NCI-H2227 treated with DMSO at 0.1 percent for 48 hours (cell line): ENCODE measurements at regions not wholly inside any gene's neighbourhood (a gene's known extent, or its start where the extent isn't known, plus 50 kb on each side); places are given as distances from the start of the nearest gene placed in this dataset.

Experiments
- DNase-seq: peaks from one replicate; lab custom pipeline; 2025; lab: John Stamatoyannopoulos, UW

DNA sequence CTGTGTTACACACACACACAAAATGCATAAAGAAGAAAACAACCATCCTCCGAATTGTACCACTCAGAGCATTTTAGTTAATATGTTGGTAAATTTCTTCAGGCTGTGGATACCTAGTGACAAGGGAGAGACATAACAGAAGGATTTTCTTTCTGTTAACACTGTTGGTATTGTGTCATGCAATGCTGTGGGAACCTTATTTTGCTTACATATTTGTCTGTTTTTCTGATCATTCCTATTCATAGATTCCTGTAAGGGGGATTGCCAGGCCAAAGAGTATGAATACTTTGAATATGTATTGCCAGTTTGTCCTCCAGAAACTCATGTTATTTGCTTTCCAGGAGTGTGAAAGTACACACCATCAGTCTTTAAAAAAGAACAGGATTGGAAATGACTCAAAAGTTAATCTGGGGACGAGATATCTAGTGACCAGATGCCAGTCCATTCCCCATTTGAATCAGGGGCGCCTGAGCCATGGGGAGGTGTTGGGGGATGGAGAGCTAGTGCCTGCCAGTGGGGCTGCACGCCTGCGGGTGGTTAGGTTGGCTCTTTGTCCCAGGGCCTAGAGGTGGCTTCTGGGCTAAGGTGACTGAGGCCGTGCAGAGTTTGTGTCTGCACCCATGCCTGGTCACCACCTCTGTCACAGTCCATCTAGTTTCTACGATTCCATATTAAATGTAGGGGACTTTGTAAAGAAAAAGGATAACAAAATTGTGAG, 142.0 kb downstream of the PTPN20 start:
- DNase-seq, result no peak

GRCh38 chr10:47054974-47055373, 143.7 kb downstream of the PTPN20 start:
- no peak for DNase-seq

- no peak for DNase-seq
These were observed 144.4 kb downstream of the PTPN20 start for GRCh38 chr10:47055386-47056246.

DNA sequence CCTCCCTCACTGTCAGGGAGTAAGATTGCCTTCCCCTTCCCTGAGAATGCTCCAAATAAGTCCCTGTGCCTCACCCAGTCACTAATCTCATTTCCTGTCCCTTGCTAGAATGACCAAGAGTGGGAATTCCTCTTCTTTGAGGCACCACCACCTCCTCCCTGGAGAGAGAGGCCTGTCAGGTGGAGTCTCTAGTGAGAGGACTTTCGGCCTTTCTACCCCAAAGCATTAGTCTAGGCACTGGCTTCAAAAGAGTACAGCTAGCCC, 145.0 kb downstream of the PTPN20 start:
- no peak for DNase-seq

DNA sequence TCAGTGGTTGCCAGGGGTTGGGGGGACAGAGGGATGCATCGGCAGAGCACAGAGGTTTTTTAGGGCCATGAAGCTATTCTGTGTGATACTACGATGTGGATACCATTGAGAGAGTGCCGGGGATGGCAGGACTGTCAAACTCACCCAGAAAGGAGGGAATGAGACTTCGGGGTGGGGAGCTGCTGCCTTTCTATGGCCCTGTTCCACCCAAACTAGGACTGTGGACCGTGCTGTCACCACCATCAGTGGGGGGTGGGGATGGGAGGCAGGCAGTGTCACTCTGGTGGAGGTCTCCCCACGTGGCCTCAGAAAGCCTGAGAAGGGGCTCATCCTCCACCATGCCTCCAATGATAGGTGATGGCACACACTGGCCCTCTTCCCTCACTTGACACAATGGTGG, 146.2 kb downstream of the PTPN20 start:
- no peak for DNase-seq

DNA sequence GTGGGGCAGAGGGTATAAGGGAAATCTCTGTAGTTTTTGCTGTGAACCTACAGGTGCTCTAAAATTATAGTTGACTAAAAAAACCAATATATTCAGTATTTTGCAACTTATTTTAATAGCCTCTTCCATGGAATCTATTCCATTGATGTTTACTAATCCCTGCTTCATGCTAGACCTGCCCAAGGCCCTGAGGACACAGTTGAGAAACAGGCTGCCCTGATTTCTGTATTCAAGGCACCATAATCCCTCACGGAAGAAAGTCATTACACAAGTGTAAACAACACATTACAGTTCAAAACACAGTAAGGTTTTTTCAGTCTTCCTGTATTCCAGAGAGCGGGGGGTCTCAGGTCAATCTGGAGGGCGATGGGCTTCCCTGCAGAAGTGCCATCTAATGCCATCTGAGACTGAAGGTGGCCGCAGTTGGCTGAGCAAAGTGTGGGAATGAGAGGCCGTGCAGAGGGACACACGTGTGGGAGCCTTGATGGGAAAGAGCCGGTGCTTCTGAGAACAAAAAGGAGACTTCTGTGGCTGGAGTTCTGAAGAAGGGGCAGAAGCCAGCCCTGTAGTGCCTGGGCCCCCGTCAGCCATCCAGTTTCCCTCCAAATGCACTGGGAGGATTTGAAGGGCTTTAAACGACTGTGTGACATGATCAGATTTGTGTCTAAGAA, 146.9 kb downstream of the PTPN20 start:
- DNase-seq, result no peak

DNA sequence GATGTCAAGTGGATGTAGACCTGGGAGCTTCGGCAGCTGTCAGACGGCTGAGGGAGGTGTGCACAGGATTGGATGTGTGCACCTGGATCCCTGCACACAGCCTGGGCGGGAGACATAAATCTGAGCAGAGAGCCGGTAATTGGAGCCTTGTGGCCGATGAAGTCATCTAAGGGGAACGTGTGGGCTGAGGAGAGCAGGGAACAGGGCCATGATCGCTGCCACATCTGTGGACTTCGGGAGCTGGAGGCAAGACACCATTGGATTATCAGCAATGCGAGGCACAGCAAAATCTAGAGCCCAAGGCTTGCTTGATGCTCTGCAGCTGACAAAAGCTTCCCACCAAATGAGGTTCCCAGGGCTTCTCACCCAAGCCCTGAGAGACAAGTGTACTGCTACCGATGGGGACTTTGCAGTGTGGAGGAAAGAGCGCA, 147.7 kb downstream of the PTPN20 start:
- no peak for DNase-seq

GRCh38 chr10:47059606-47060311, 148.5 kb downstream of the PTPN20 start:
- no peak for DNase-seq

- DNase-seq, result no peak
These were observed 149.1 kb downstream of the PTPN20 start for GRCh38 chr10:47060356-47060755.

DNA sequence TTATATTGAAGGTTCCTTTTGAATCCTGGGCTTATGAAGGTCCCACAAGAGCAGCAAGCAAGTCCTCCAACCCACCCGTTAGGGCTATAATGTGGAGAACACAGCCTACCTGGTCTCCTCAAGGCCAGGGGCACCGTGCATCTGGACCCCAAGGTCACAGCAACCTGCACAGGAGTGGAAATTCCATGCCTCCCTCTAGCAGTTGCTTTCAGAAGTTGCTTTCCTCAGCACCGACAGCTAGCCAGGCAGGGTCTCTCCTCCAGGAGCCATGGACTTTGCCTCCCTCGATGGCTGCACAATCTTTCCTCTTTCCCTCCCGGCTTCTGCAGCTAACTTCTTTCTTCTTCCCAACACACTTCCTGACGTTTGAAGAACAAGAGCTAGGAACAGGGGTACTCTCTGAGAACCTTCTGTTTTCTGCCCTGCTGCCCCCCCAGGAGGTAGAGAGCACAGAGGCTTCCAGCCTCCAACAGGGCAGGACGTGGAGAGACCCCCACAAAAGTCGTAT, 149.8 kb downstream of the PTPN20 start:
- DNase-seq, result no peak

DNA sequence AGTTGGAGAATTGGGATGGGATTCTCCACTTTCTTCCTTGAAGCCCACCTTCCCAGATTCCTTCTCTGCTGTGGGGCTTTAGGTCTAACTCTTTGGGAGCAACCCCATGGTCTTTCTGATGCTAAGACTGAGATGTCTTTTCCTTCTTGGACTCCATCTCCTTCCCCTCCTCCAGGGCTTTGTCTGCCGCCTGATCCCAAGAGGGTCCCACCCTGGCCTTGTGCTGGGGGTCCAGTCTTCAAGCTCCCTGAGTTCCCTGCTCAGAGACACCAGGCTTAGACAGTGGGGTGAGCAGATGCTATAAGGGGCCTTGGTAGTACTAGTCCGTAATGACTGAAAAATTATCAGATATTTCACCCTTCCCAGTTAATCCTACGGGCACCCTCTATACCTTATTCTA, 150.5 kb downstream of the PTPN20 start:
- DNase-seq, result no peak

GRCh38 chr10:47062441-47063200, 151.4 kb downstream of the PTPN20 start:
- DNase-seq, result no peak

DNA sequence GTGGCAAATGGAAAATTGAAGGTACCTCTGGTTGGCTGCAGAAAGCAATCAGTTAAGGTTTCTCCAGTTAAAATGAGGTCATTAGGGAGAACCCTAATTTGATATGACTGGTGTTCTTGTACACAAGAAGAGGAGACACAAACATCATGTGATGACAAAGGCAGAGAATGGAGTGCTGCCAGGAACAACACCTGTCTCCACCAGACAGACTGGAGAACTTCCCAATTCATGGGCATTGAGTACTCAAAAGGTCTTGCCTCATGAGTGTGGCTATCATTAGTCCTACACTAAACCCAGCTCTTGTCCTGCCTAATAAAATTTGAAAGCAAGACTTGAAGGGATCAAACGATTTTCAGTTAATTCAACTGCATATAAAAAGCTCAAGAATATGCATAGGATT, 152.6 kb downstream of the PTPN20 start:
- no peak for DNase-seq

GRCh38 chr10:47065903-47066302, 154.7 kb downstream of the PTPN20 start:
- DNase-seq, result no peak

- DNase-seq, result no peak
These were observed 157.0 kb downstream of the PTPN20 start for GRCh38 chr10:47067949-47068940.

GRCh38 chr10:47070541-47070940, 159.3 kb downstream of the PTPN20 start:
- no peak for DNase-seq

DNA sequence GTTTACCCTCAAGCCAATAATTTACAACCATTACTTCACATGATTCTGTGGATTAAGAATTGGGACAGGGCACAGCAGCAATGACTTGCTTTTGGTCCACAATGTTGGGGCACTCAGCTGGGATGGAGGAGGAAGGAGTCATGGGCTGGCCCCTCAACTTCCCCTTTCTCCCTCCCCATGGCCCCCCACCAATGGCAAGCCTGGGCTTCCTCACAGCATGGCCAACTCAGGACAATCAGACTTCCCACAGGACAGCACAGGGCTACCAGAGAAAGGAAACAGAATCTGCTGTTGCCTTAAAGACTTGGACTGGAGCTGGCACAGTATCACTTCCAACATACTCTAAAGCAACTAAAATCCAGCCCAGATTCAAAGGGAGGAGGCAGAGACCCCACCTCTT, 160.7 kb downstream of the PTPN20 start:
- DNase-seq, result no peak

DNA sequence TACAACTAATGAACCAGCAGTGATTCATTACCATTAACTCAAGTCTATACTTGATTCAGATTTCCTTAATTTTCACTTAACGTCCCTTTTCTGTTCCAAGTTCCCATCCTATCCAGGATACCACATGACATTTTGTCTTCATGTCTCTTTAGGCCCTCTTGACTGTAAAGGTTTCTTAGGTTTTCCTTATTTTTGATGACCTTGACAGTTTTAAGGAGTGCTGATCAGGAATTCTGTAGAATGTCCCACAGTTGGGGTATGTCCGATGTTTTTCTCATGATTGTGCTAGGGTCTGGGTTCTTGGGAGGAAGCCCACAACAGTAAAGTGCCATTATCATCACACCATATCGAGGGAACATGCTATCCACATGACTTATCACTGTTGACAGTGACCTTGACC, 162.7 kb downstream of the PTPN20 start:
- DNase-seq, result no peak

GRCh38 chr10:47076949-47077361, 165.7 kb downstream of the PTPN20 start:
- no peak for DNase-seq

DNA sequence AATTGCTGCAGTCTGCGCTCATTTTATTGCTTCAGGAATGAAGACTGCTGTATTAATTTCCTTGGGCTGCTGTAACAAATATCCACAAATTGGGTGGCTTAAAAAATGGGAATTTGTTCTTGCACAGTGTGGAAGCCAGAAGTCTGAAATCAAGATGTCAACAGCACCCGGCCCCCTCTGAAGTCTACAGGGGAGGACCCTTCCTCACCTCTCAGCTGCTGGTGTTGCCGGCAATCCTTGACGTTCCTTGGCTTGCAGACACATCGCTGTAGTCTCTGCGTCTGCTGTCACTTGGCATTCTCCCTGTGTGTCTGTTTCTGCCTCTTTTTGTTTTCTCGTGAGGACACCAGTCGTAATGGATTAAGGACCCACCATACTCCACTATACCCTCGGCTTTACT, 166.2 kb downstream of the PTPN20 start:
- DNase-seq, result no peak
